Fibroblast of pulmonary artery (primary cell): ENCODE measurements at regions not wholly inside any gene's neighbourhood (a gene's known extent, or its start where the extent isn't known, plus 50 kb on each side); places are given as distances from the start of the nearest gene placed in this dataset.

Experiments used
- DNase-seq: peaks from one replicate; pipeline ENCODE4 v3.0.0-alpha.2; 2010; ENCODE audit warnings: low read depth
- H3K4me3 ChIP-seq: replicated peaks from 2 replicates; pipeline ENCODE4 v1.5.1; 2011; ENCODE audit warnings: low read depth, mild to moderate bottlenecking, control low read depth, low read length, moderate library complexity
- TF ChIP-seq, protein P1 (sequence below): IDR thresholded peaks from 2 replicates; pipeline ENCODE4 v1.5.1; 2011; ENCODE audit warnings: mild to moderate bottlenecking, control low read depth, low read length, inconsistent platforms; ENCODE audit errors: missing control alignments

GRCh38 chr10:125343983-125344382 lies 183.6 kb upstream of the CTBP2 start:
- TF ChIP-seq, protein P1, sequence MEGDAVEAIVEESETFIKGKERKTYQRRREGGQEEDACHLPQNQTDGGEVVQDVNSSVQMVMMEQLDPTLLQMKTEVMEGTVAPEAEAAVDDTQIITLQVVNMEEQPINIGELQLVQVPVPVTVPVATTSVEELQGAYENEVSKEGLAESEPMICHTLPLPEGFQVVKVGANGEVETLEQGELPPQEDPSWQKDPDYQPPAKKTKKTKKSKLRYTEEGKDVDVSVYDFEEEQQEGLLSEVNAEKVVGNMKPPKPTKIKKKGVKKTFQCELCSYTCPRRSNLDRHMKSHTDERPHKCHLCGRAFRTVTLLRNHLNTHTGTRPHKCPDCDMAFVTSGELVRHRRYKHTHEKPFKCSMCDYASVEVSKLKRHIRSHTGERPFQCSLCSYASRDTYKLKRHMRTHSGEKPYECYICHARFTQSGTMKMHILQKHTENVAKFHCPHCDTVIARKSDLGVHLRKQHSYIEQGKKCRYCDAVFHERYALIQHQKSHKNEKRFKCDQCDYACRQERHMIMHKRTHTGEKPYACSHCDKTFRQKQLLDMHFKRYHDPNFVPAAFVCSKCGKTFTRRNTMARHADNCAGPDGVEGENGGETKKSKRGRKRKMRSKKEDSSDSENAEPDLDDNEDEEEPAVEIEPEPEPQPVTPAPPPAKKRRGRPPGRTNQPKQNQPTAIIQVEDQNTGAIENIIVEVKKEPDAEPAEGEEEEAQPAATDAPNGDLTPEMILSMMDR: no peak
- no peak for DNase-seq
- H3K4me3 ChIP-seq: no peak overlapping the region

DNA sequence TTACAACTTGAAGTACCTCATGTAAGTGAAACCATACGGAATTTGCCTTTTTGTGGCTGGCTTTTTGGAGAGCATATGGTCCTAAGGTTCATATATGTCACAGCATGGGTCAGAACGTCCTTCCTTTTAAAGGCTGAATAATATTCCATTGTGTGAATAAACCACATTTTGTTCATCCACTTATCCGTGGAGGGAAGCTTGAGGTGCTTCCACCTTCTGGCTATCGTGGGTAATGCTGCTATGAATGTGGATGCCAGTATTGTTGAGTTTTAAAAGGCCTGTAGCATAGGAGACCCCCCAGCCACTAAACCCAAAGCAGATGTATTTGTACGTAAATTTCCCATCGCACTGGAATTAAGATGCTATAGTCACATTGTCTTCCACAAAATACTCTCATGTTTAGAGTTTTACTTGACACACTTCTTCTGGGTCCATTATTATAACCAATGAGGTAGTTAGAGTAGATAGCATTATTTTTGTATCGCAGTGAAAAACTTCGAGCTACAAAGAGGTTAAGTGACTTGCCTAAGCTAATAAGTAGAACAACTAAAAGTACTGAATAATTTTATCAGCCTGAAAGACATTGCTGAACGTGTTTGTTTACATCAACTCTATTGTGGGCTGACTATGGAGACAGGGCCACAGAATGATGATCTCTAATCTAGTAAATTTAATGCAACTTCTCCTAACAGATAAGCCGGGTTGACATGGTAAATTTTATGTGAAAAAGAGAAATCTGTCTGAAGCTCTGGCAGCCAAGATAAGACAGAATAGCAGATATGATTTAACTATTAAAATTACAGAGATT lies 183.0 kb upstream of the CTBP2 start:
- DNase-seq: peak; percentile 50
- TF ChIP-seq, protein P1: peak; percentile 70
- H3K4me3 ChIP-seq: no peak overlapping the region

GRCh38 chr10:125341611-125342010 lies 181.2 kb upstream of the CTBP2 start:
- TF ChIP-seq, protein P1: no peak
- no peak for DNase-seq
- no peak overlapping the region for H3K4me3 ChIP-seq

DNA sequence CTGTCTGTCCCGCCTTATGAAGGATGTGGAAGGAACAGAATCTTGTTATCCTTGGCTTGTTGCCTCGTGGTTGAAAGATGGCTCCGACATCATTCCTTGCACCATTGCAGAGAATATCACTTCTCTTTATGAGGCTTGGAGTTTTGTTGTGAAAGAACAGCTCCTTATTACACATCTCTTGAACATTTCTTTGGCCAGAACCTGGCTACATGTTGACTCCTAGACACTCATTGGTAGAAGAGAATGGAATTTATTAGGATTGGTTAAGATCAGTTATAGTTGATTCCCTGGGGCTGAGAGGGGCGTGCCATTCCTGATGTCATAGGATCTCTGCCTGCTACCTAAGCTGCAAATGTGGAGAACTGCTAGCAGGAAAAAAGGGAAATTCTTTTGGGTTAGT lies 180.5 kb upstream of the CTBP2 start:
- TF ChIP-seq, protein P1: no peak
- H3K4me3 ChIP-seq: no peak overlapping the region
- DNase-seq: peak; percentile 2

DNA sequence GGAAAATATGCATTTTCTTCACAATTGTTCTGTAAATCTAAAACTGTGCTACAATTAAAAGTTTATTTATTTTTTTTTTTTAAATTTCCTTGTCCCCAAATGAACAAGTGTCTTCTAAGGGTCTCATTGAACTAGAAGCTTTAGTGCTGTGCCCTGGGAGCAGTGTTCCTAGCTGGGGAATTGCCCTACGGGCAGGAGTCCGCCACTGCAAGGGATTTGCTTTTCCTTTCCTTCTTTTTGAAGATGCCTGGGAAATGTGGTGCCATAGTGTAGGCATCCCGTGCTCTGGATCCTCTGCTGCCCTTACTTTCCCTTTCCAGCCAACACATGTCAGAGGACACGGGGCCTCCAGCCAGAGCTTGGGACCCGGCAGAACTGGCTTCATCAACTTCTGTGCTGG lies 177.1 kb upstream of the CTBP2 start:
- no peak overlapping the region for H3K4me3 ChIP-seq
- TF ChIP-seq, protein P1: no peak
- DNase-seq: no peak

GRCh38 chr10:125334545-125334944 lies 174.2 kb upstream of the CTBP2 start:
- DNase-seq: no peak
- TF ChIP-seq, protein P1: no peak
- no peak overlapping the region for H3K4me3 ChIP-seq

GRCh38 chr10:125333769-125334168 lies 173.4 kb upstream of the CTBP2 start:
- no peak for DNase-seq
- TF ChIP-seq, protein P1: no peak
- H3K4me3 ChIP-seq: no peak overlapping the region
